ENCODE measurements at regions not wholly inside any gene's neighbourhood (a gene's known extent, or its start where the extent isn't known, plus 50 kb on each side); places are given as distances from the start of the nearest gene placed in this dataset.

GRCh38 chr1:183716286-183716685 is 63.2 kb upstream of the APOBEC4 start:
- no peak for TF ChIP-seq CTCF (IDR thresholded peaks at IDR 0.05)
- TF ChIP-seq EP300 (IDR thresholded peaks at IDR 0.05), result no peak

Measured in ovary (tissue), 3 donors.